Stimulated activated CD8-positive, alpha-beta memory T cell treated with anti-CD3 and anti-CD28 coated beads, Interleukin-2, amount 100 ng/mL, for 1 hour (primary cell): ENCODE measurements at regions not wholly inside any gene's neighbourhood (a gene's known extent, or its start where the extent isn't known, plus 50 kb on each side); places are given as distances from the start of the nearest gene placed in this dataset.
"Not testable (repeated sequence)": the region's sequence is repeated elsewhere in the genome, so short reads cannot be mapped to it uniquely, and the experiment has no call there.

Source experiments
- DNase-seq, 2 donors: peaks; one replicate each; pipeline ENCODE4 v3.0.0-alpha.2; 2020; ENCODE audit warnings: low read depth in 2 of 2

GRCh38 chr17:26881195-26881594 is 412.7 kb upstream of the WSB1 start:
- DNase-seq = not testable (repeated sequence)

- DNase-seq = not testable (repeated sequence)
Measured at GRCh38 chr17:26882097-26882761, 411.7 kb upstream of the WSB1 start.

GRCh38 chr17:26883878-26884740 is 409.8 kb upstream of the WSB1 start:
- DNase-seq = not testable (repeated sequence)

DNA sequence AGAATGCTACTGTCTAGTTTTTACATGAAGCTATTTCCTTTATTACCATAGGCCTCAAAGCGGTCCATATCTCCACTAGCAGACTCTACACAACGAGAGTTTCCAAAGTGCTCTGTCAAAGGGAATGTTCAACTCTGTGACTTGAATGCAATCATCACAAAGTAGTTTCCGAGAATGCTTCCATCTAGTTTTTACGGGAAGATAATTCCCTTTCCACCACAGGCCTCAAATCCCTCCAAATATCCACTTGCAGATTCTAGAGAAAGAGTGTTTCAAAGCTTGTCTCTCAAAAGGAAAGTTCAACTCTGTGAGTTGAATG is 409.2 kb upstream of the WSB1 start:
- DNase-seq = not testable (repeated sequence)

DNA sequence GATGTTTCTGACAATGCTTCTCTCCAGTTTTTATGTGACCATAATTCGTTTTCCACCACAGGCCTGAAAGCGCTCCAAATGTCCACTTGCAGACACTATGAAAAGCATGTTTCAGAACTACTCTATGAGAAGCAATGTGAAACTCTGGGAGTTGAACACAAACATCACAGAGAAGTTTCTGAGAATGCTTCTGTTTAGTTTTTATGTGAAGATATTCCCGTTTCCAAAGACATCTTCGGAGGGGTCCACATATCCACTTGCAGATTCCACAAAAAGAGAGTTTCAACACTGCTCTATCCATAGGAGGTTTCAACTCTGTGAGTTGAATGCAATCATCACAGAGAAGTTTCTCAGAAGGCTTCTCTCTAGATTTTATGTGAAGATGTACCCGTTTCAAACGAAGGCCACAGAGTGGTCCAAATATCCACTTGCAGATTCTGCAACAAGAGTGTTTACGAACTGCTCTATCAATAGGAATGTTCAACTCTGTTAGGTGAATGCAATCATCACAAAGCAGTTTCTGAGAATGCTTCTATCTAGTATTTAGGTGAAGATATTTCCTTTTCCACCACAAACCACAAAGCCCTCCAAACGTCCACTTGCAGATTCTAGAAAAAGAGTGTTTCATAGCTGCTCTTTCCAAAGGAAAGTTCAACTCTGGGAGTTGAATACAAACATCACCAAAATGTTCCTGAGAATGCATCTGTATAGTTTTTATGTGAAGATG is 408.5 kb upstream of the WSB1 start:
- DNase-seq = peak in 1 of 2 donors; percentile 0
